ENCODE measurements at regions not wholly inside any gene's neighbourhood (a gene's known extent, or its start where the extent isn't known, plus 50 kb on each side); places are given as distances from the start of the nearest gene placed in this dataset.

GRCh38 chr18:67455890-67456501, 60.5 kb downstream of the DSEL start:
- intact Hi-C loops (cut with micrococcal nuclease) = no loop called here
- TF ChIP-seq, protein P1, sequence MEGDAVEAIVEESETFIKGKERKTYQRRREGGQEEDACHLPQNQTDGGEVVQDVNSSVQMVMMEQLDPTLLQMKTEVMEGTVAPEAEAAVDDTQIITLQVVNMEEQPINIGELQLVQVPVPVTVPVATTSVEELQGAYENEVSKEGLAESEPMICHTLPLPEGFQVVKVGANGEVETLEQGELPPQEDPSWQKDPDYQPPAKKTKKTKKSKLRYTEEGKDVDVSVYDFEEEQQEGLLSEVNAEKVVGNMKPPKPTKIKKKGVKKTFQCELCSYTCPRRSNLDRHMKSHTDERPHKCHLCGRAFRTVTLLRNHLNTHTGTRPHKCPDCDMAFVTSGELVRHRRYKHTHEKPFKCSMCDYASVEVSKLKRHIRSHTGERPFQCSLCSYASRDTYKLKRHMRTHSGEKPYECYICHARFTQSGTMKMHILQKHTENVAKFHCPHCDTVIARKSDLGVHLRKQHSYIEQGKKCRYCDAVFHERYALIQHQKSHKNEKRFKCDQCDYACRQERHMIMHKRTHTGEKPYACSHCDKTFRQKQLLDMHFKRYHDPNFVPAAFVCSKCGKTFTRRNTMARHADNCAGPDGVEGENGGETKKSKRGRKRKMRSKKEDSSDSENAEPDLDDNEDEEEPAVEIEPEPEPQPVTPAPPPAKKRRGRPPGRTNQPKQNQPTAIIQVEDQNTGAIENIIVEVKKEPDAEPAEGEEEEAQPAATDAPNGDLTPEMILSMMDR (IDR thresholded peaks at IDR 0.05) = no peak
- Mint-ChIP-seq H3K4me3 (no peak overlapping the region), H3K9me3 (peaks cover 0 to 5% (median 2%) of the 10 kb centered on the region in 7 donors), H3K4me1 (no peaks in the 10 kb centered on the region), H3K36me3 (no peaks in the 10 kb centered on the region), H3K27ac (no peak overlapping the region), H3K27me3 (ENCODE audit: low read depth in 3 of 3) (no peaks in the 10 kb centered on the region)
- H3K79me2 ChIP-seq (ENCODE audit: insufficient read depth, low read length) = no peaks in the 10 kb centered on the region
- no peak overlapping the region for H2AFZ ChIP-seq (ENCODE audit: insufficient read depth, low read depth, low read length, poor library complexity, severe bottlenecking)
- no peak overlapping the region for H3K27ac ChIP-seq (ENCODE audit: low read depth in 1 of 2, low read length in 2 of 2)
- H4K20me1 ChIP-seq (ENCODE audit: insufficient read depth, low read length) = no peaks in the 10 kb centered on the region
- H3K9ac ChIP-seq (ENCODE audit: insufficient read depth, low read length, poor library complexity, severe bottlenecking) = no peak overlapping the region
- no peak for DNase-seq
- no peaks in the 10 kb centered on the region for H3K36me3 ChIP-seq (replicated peaks in 1 of 2; ENCODE audit: control insufficient read depth in 1 of 2, insufficient read depth in 2 of 2, low read length in 2 of 2)
- no peaks in the 10 kb centered on the region for H3K27me3 ChIP-seq (ENCODE audit: control insufficient read depth in 2 of 2, insufficient read depth in 2 of 2, low read length in 2 of 2)
- no peak overlapping the region for H3K4me3 ChIP-seq (replicated peaks in 1 of 3; ENCODE audit: low read depth in 2 of 3, low read length in 3 of 3)
- WGBS (ENCODE audit: insufficient coverage) = 100% methylated on average over 2 of the region's 6 CpGs
- peaks cover 4 to 5% of the 10 kb centered on the region in 2 donors for H3K9me3 ChIP-seq (replicated peaks in 1 of 2; ENCODE audit: control insufficient read depth in 1 of 2, insufficient read depth in 1 of 2, low read length in 2 of 2)
- no peak overlapping the region for H3K4me2 ChIP-seq (replicated peaks; ENCODE audit: extremely low read depth, low read length, poor library complexity, severe bottlenecking)
- H3K4me1 ChIP-seq (ENCODE audit: control insufficient read depth in 1 of 2, insufficient read depth in 2 of 2, low read length in 2 of 2) = no peaks in the 10 kb centered on the region

DNA sequence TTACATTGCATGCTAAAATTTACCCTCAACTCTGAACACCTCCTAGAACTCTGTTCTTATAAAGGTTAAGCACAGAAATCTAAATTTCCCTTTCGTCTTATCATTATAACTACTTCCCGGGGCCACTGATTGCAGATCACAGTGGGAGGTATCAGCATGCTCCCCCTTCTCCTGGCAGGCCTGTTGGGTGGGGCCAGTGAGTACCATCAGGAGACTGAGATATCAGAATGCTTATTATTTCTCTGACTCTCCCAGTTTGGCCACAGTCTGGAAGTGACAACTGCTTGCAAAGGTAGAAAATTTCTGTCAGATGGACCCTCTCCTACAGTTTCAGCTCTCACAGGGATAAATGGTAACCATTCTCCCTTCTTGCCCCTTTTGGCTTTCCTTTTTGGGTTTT, 62.6 kb downstream of the DSEL start:
- Histone ChIP-seq H3K9me3 (replicated peaks in 1 of 2; ENCODE audit: control insufficient read depth in 1 of 2, insufficient read depth in 1 of 2, low read length in 2 of 2) (peaks cover 5 to 9% of the 10 kb centered on the region in 2 donors), H3K27ac (ENCODE audit: low read depth in 1 of 2, low read length in 2 of 2) (no peak overlapping the region), H3K9ac (ENCODE audit: insufficient read depth, low read length, poor library complexity, severe bottlenecking) (no peak overlapping the region), H3K4me1 (ENCODE audit: control insufficient read depth in 1 of 2, insufficient read depth in 2 of 2, low read length in 2 of 2) (no peaks in the 10 kb centered on the region), H4K20me1 (ENCODE audit: insufficient read depth, low read length) (no peaks in the 10 kb centered on the region), H3K4me3 (replicated peaks in 1 of 3; ENCODE audit: low read depth in 2 of 3, low read length in 3 of 3) (no peak overlapping the region), H2AFZ (ENCODE audit: insufficient read depth, low read depth, low read length, poor library complexity, severe bottlenecking) (no peak overlapping the region), H3K27me3 (ENCODE audit: control insufficient read depth in 2 of 2, insufficient read depth in 2 of 2, low read length in 2 of 2) (no peaks in the 10 kb centered on the region), H3K79me2 (ENCODE audit: insufficient read depth, low read length) (no peaks in the 10 kb centered on the region), H3K36me3 (replicated peaks in 1 of 2; ENCODE audit: control insufficient read depth in 1 of 2, insufficient read depth in 2 of 2, low read length in 2 of 2) (no peaks in the 10 kb centered on the region), H3K4me2 (replicated peaks; ENCODE audit: extremely low read depth, low read length, poor library complexity, severe bottlenecking) (no peak overlapping the region)
- TF ChIP-seq, protein P1 (IDR thresholded peaks at IDR 0.05) = no peak
- intact Hi-C loops (cut with micrococcal nuclease) = no loop called here
- Mint-ChIP-seq H3K27me3 (ENCODE audit: low read depth in 3 of 3) (no peaks in the 10 kb centered on the region), H3K4me1 (no peaks in the 10 kb centered on the region), H3K4me3 (no peak overlapping the region), H3K27ac (no peak overlapping the region), H3K36me3 (no peaks in the 10 kb centered on the region), H3K9me3 (peaks cover 0 to 11% (median 6%) of the 10 kb centered on the region in 7 donors)
- no peak for DNase-seq
- WGBS (ENCODE audit: insufficient coverage) = no CpG with 5 or more reads among the region's 2 CpGs
